Testis (tissue), 2 donors: ENCODE measurements at regions not wholly inside any gene's neighbourhood (a gene's known extent, or its start where the extent isn't known, plus 50 kb on each side); places are given as distances from the start of the nearest gene placed in this dataset.
"Not testable (repeated sequence)": the region's sequence is repeated elsewhere in the genome, so short reads cannot be mapped to it uniquely, and the experiment has no call there.

Experiments
- POLR2A ChIP-seq: fragments of 450-650 bp; IDR thresholded peaks from one replicate; pipeline ENCODE4 v1.6.1; 2017; ENCODE audit warnings: antibody characterized with exemption, mild to moderate bottlenecking, moderate library complexity
- TF ChIP-seq, protein P1 (sequence below), 3 experiments: fragments of 450-650 bp in 2 of 3; fragments of 200-600 bp in 1 of 3; sonication (generic) in 1 of 3; IDR thresholded peaks; one replicate each; pipeline ENCODE4 v1.5.1; 2016 to 2019; ENCODE audit warnings: antibody characterized with exemption in 3 of 3, mild to moderate bottlenecking in 2 of 3, moderate library complexity in 1 of 3

DNA sequence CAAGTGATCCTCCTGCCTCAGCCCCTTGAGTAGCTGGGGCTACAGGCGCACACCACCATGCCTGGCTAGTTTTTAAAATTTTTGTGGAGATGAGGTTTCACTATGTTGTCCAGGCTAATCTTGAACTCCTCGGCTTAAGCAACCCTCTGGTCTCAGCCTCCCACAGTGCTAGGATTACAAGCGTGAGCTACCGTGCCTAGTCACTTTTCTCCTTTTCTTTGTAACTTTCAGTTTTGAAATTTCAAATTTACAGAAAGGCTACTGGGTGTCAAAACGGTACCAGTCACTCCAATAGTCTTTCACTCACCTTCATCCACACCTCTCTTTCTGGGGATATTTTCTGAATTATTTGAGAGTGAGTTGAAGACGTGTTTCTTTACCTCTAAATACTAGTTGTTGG lies 86.9 kb downstream of the NSUN5 start:
- TF ChIP-seq, protein P1, sequence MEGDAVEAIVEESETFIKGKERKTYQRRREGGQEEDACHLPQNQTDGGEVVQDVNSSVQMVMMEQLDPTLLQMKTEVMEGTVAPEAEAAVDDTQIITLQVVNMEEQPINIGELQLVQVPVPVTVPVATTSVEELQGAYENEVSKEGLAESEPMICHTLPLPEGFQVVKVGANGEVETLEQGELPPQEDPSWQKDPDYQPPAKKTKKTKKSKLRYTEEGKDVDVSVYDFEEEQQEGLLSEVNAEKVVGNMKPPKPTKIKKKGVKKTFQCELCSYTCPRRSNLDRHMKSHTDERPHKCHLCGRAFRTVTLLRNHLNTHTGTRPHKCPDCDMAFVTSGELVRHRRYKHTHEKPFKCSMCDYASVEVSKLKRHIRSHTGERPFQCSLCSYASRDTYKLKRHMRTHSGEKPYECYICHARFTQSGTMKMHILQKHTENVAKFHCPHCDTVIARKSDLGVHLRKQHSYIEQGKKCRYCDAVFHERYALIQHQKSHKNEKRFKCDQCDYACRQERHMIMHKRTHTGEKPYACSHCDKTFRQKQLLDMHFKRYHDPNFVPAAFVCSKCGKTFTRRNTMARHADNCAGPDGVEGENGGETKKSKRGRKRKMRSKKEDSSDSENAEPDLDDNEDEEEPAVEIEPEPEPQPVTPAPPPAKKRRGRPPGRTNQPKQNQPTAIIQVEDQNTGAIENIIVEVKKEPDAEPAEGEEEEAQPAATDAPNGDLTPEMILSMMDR (IDR thresholded peaks at IDR 0.05) = not testable (repeated sequence)
- not testable (repeated sequence) for TF ChIP-seq POLR2A
